ENCODE measurements at regions not wholly inside any gene's neighbourhood (a gene's known extent, or its start where the extent isn't known, plus 50 kb on each side); places are given as distances from the start of the nearest gene placed in this dataset.

DNA sequence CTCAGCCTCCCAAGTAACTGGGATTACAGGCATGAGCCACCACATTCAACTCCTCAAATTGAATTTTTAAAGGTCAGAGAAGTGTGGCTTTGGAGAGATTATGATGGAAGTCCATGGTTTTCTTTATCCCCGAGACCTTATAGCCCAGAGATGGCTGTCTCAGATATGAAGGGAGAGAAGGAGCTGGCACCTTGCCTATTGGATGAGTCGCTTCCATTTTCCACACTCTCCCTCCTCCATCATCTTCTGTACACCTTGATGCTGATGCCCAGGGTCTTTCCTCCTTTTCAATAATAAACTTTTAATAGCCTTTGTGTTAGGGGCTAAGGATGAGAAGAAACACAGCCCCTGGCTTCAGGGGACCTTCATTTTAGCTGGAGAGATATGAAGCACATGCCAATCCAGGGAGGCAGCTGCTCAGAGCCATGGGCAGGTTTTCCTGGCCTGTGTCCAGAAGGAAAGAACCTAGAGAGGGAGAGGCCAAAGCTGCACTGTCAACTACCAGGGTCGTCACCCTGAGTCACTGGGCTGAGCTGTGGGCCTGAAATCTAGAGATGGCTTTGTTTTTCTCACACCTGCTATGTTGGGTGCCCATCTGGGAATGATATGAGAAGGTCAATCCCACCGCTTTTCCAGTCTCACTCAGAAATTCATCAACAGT, 146.0 kb upstream of the SERTAD2 start:
- TF ChIP-seq REST (IDR thresholded peaks at IDR 0.05) (no peak), SP1 (IDR thresholded peaks at IDR 0.05) (no peak), CTCF (IDR thresholded peaks at IDR 0.05; ENCODE audit: low read depth, low read length, missing input control) (no peak), ZBTB33 (IDR thresholded peaks at IDR 0.05) (no peak), MAX (IDR thresholded peaks at IDR 0.05) (no peak), TAF1 (conservative IDR thresholded peaks at IDR 0.05) (no peak), NR2F2 (IDR thresholded peaks at IDR 0.05) (no peak)

All from liver (tissue), 3 donors.